ENCODE measurements at regions not wholly inside any gene's neighbourhood (a gene's known extent, or its start where the extent isn't known, plus 50 kb on each side); places are given as distances from the start of the nearest gene placed in this dataset.
A peak's percentile ranks its signal among the peaks of the same experiment; 100 is the strongest.
"Not testable (repeated sequence)": the region's sequence is repeated elsewhere in the genome, so short reads cannot be mapped to it uniquely, and the experiment has no call there.

DNA sequence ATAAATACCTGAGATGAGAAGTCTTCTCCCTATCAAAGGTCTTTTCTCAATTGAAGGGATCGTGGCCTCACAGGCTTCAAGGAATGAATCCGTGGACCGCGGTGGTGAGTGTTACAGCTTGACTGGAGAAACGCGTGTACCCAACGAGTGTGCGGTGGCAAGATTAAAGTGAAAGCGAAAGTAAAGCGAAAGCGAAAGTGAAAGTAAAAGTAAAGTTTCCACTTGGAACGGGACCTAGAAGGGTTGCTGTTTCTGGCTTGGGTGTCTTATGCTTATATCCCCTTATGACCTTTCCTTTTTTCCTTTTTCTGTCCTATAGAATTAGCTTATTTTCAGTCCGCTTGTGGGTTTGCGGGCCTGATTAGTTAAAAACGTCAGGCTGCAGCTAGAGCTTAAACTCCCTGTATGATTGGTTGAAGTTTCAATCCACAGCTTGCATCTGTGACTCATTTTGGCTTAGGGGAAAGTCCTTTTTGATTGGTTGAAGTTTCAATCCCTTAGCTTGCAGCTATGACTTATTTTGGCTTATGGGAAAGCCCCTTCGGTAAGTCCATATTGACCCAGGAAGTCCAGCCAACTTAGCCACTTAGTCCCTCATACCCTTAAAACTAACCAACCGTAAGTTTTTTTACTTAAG lies 924.3 kb upstream of the CDH10 start:
- DNase-seq (ENCODE audit: low spot score): peak; percentile 8

DNA sequence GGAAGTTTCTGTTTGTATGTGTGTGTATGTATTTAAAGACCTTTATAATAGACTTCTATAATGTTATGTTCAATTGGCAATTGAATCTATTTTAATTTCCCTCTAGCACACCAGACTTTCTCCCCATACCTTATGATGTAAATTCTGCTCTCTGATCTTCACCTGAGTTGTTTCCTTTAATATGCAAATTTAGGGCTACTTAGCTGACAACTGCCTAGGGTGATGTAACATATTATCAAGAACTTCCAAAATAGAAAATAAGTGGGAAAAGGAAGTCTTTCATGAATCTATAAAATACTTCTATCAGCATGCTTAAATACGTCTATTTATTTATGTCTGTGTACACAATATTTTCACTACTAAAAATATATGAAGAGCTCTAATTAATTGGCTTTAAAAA lies 923.5 kb upstream of the CDH10 start:
- no peak for DNase-seq (ENCODE audit: low spot score)

DNA sequence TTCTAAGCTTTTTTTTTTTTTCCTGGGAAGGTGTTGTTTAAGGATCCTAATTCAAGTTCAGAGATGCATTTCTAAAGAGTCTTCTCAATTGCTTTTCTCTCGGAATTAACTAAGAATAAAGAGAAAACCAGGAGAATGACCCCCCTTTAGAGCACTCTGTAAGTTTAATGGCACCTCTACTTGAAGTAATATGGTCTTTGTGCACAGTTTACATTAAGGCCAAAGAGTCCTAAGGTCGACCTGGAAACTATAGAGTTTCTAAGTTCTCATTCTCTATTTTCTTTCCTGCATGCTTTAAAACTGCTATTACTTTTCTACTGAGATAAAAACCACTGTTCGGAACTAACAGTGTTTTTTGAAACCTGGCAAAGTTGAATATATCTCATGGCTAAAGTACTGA lies 923.1 kb upstream of the CDH10 start:
- no peak for DNase-seq (ENCODE audit: low spot score)

DNA sequence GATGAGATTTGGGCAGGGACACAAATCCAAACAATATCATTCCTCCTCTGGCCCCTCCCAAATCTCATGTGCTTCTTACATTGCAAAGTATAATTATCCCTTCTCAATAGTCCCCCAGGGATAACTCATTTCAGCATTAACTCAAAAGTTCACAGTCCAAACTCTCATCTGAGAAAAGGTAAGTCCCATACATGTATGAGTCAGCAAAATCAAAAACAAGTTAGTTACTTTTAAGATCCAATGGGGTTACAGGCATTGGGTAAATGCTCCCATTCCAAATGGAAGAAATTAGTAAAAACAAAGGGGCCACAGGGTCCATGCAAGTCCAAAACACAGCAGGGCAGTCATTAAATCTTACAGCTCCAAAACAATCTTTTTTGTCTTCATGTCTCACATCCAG lies 917.9 kb upstream of the CDH10 start:
- DNase-seq (ENCODE audit: low spot score): no peak

DNA sequence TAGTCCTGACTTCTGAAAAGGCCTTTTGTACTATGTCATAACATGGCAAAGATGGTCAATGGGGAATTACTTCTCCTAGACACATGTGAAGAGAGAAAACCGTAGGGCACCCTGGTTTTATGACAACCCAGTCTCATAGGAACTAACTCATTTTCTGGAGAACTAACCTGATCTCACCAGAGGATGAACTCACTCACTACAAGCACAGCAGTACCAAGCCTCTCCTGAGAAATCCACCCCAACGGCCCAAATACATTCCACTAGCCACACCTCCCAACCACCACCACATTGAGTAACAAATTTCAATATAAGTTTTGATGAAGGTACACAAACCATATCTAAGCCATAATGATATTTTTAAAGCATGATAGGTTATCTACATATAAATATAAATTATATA lies 909.3 kb upstream of the CDH10 start:
- DNase-seq (ENCODE audit: low spot score): no peak

DNA sequence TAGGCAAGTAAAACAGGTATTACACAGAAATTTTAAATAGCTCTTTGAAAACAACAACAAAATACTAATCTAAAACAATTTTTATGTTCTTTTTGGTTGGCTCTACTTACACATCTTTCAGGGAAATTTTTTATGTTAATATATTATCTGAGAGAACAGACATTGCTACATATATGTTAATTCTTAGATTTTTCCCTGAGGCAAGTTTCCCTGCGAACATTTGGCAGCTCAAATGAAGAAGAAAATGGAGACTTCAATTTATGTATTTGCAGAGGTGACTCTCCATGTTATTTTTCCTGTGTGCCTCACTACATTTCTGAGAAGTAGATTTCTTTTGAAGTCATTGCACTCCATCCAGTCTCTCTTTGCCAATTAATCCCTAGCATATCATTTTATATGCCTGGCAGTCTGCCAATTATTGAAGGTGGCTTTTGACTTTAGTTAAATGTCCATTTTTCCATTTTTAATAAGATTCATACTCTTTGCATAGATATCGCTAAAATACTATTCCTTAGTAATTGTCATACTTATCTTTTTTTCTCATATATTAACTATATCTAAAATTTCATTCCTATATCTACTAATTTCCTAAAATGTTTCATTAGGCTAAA lies 908.2 kb upstream of the CDH10 start:
- no peak for DNase-seq (ENCODE audit: low spot score)

DNA sequence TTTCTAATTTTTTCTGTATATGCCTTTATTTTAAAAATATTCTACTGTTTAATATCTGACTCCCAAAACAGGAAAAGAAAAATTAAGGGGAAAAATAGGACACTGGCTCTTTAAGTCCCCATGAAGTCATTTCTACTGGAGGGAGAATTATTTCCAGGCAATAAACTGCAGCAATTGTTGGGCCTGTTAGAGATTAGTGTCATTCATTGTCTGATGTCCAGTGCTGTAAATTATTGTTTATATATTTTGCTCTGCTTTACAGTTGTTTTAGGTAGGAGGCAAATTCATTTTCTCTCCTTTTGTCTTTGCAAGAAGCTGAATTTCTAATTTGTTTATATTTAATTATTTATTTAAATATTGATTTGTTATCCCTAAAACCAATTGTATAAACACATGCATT lies 906.0 kb upstream of the CDH10 start:
- DNase-seq (ENCODE audit: low spot score): no peak

DNA sequence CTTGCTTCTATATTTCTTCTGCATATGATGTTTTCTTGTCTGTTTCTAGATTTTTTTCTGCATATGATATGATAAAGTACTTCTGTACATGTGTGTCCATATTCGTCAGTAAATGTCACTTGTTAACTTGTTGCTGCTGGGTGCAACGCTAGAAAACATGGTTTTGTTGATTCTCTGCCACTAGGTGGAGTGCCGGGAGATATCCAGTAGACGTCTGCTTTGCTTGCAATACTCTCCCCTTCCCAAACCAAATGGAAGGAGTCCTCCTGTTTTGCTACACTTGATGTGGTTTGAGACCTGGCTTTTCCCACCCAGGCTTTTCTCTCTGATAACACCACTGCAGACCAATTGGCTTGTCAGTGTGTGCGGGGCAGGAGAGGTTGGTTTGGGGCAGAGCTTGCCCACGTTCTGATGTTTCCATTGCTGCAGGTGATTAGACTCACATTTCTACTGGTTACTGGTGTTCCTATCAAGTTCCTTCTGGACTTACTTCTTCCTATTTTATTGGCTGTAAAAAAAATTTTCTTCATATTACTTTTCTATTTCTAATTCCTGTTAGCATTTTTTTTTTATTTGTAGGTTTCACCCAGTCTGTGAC lies 900.0 kb upstream of the CDH10 start:
- DNase-seq (ENCODE audit: low spot score): no peak

DNA sequence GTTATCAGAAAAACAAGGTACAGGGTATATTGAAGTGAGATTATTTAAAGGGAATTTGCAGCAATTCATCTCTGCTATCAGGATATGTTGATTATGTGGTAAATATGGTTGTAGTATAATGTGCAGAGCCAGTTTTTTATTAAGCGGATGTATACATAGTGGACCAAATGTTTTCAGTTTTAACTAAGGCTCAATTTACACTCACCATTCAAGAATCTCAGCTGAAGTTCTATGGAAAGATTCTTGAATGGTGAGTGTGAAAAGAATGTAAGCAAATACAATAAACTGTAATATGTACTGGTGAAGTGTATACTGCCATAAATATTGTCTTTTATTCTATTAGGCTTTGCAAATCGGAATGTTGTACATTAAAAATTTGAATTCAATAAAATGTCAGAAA lies 895.9 kb upstream of the CDH10 start:
- no peak for DNase-seq (ENCODE audit: low spot score)

DNA sequence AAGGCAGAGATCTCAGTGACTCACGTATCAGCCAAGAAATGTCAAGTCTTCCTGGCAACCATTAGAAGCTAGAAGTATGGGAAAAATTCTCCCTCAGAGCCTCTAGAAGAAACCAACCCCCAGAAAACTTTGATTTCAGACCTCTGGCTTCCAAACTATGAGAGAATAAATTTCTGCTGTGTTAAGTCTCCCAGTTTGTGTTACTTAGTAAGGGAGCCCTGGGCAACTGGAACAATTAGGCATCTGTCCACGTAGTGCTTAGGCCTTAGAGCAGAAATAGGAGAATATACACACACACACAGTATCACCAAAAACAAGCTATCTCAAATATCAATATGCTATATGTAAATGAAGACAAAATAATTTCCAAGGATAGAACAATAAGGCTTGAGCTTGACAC lies 894.8 kb upstream of the CDH10 start:
- DNase-seq (ENCODE audit: low spot score): no peak

DNA sequence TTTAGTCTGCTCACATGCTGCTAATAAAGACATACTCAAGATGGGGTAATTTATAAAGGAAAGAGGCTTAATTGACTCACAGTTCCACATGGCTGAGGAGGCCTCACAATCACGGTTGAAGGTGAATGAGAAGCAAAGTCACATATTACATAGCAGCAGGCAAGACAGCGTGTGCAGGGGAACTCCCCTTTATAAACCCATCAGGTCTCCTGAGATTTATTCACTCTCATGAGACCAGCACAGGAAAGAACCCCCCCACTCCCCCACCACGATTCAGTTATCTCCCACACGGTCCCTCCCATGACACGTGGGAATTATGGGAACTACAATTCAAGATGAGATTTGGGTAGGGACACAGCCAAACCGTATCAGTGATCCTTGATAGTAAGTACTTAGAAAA lies 891.7 kb upstream of the CDH10 start:
- not testable (repeated sequence) for DNase-seq (ENCODE audit: low spot score)

DNA sequence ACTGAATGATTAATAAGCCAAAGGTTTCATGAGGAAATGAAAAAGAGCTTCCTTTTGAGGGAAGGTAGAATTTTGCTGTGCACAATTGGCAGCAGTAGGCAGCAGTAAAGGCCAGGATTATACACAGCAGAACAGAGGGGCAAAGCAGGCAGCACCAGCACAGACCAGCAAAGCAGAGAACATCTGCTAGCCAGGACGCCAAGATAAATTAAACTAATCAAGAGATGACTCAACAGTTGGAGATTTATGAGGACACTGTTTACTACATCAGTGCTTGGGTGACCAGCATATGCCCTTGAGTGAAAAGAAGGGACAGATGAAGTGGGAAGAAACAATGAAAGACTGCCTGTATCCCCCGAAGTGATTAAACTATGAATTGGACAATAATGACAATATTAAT lies 871.4 kb upstream of the CDH10 start:
- DNase-seq (ENCODE audit: low spot score): no peak

DNA sequence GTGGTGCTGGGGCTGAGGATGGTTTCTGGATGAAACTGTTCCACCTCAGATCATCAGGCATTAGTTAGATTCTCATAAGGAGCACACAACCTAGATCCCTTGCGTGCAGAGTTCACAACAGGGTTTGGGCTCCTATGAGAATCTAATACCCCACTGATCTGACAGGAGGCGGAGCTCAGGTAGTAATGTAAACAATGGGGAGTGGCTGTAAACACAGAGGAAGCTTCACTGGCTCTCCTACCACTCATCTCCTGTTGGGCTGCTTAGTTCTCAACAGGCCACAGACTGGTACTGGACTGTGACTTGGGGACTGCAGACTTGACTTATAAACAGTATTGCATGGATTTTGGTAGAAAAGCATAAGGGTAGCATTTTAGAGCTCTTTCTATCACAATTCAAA lies 870.7 kb upstream of the CDH10 start:
- no peak for DNase-seq (ENCODE audit: low spot score)

DNA sequence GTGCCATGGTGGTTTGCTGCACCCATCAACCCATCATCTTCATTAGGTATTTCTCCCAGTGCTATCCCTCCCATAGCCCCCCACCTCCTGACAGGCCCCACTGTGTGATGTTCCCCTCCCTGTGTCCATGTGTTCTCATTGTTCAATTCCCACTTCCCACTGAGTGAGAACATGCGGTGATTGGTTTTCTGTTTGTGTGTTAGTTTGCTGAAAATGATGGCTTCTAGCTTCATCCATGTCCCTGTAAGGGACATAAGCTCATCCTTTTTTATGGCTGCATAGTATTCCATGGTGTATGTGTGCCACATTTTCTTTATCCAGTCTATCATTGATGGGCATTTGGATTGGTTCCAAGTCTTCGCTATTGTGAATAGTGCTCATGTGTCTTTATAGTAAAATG lies 865.9 kb upstream of the CDH10 start:
- DNase-seq (ENCODE audit: low spot score): not testable (repeated sequence)

DNA sequence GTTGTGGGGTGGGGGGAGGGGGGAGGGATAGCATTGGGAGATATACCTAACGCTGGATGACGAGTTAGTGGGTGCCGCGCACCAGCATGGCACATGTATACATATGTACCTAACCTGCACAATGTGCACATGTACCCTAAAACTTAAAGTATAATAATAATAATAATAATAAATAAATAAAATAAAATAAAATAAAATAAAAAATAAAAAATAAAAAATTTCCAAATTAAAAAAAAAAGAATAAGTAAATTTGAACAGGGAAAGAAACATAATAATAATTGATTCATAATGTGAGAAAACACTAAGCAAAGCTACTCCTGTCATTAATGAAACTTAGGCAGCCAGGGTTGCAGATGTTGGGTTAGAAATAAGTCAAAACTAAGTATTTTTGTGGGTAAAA lies 863.2 kb upstream of the CDH10 start:
- not testable (repeated sequence) for DNase-seq (ENCODE audit: low spot score)

DNA sequence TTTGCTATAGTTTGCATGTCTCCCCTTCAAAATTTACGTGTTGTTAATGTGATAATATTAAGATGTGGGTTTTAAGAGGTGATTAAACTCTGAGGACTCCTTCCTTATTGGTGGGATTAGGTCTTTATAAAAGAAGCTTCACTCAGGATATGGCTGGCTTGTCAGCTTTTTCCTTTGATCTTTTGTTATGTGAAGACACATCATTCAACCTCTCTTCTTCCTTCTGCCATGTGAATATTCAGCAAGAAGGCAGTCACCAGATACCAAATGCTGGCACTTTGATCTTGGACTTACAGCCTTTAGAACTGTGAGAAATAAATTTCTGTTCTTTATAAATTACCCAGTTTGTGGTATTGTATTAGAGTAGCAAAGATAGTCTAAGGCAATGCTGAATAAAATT lies 855.9 kb upstream of the CDH10 start:
- DNase-seq (ENCODE audit: low spot score): no peak

DNA sequence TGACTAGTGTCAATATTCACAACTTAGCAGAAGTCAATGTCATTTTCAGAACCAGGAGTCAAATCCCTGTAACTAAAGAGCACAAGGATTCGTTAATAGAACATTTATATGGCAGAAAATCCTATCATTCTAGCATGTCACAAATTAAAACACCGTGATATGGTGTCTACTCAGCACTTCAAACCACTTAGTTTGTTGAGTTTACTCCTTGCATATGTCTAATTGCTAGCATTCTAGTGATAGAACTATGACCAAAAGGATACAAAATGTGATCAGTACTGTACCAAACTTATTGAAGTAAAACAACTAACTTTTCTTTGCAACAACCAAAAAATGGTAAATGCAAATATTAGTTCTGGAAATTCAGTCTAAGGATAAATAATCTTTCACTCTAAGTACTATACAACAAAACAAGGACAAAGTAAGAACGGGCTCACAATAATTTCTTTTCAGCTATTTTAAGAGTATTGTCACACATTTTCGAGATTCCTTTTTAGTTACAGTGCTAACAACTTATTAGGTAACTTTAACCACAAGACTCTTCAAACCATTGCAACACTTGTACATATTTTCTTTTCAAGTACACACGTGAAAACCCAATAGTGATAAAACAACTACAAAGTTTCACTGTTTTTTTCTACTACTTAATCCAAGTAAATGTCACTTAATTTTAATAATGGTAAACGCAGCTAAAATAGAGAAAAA lies 845.2 kb upstream of the CDH10 start:
- DNase-seq (ENCODE audit: low spot score): no peak

DNA sequence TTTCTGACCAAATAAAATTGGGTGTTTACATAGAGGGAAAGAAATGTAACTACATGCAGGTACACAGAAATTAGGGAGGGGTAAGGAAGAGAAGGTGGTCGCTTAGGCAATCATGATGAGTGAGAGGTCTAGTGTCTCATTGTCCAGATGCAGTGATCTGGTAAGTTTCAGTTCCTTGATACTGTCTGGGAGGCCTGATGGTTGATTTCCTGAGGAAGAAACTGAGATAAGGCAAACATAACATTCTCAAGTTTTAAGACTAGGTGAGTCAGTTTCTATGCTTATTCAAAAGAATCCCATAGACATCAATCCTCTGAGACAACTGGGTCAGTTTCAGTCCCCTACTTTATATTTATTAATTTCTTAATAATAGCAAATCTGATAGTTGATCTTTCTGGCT lies 843.3 kb upstream of the CDH10 start:
- DNase-seq (ENCODE audit: low spot score): no peak

DNA sequence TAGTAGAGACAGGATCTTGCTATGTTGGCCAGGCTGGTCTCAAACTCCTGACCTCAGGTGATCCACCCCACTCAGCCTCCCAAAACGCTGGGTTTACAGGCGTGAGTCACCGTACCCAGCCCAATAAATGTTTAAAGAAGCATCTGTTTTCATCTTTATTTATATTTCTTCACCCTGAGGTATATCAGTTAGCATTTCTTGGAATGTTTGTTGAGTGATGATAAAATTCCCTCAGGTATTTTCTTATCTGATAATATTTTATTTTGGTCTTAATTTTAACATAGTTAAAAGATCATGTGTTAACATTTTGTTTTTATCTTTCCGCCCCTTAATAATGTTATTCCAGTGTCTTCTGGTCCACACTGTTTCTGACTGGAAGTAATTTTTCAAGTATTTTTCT lies 839.6 kb upstream of the CDH10 start:
- DNase-seq (ENCODE audit: low spot score): no peak

DNA sequence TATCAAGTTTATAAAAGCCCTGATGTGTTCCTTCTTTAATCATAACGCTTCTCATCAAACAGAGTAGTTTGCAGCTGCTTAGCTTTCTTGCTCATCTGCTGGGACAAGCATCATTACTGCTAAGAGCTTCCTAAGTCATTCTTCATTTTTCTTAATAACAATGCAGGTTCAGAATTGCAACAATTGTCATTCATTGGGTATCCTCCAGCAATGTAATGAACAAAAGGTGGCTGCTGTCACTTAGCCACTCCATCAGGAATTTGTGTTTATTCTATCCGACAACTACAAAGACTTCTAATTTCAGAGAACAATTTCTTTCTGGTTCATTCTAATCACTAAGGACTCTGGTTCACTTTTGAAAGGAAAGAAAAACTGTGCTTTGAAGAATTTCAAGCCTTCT lies 836.7 kb upstream of the CDH10 start:
- DNase-seq (ENCODE audit: low spot score): no peak

DNA sequence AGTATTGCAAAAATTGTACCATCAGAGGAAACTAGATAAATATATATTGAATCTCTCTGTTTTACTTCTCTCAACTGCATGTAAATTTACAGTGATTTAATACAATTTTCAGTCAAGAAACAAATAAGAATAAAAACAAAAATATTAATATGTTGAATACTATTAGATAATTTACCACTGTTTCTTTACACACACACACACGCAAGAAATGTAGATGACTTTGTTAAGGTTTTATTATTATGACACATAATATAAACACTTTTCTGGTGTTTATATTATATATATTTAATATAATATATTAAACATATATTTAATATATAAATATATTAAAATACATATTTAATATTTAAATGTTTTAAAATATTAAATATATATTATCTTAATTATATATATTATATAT lies 814.3 kb upstream of the CDH10 start:
- no peak for DNase-seq (ENCODE audit: low spot score)

DNA sequence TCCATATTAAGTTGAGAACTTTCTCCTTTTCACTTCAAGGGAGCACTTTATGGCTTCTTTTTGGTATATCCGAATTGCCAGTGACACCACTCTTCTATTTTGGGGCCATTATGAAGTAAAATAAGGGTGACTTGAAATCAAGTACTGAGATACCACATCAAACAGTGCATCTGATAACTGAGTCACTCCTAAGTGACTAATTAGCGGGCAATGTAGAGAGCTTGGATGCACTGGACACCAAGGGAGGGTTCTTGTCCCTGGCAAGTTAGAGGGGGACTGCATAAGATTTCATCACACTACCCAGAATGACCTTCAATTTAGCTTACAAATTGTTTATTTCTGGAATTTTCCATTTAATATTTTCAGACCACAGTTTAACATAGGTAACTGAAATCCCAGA lies 813.9 kb upstream of the CDH10 start:
- no peak for DNase-seq (ENCODE audit: low spot score)

DNA sequence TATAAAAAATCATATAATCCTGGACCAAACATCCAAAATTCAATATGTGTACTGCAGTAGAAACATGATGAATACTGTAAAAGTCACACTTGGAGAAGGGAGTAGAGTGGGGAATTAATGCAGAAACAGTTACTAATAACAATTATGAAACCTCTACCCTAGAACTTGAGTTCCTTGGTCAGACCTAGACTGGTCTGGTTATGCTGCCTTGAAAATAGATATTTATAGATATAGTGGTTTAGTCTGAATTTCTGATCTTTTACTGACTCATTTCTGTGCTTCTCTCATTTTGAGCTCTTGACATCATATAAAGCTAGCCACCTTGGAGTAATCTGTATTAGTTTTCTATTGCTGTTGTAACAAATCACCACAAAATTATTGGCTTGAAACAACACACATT lies 808.7 kb upstream of the CDH10 start:
- DNase-seq (ENCODE audit: low spot score): no peak

Measured in CD4-positive, alpha-beta T cell treated with Interleukin-2 at 100 ng/mL for 4 hours (primary cell).